GM12878 (cell line): ENCODE measurements at regions not wholly inside any gene's neighbourhood (a gene's known extent, or its start where the extent isn't known, plus 50 kb on each side); places are given as distances from the start of the nearest gene placed in this dataset.

Experiments
- ATAC-seq: fragments of 200-7000 bp; cut with Tn5 transposase; 3 replicates; pipeline ENCODE4 v1.9.1; 2020; ENCODE audit warnings: mild to moderate bottlenecking, moderate library complexity
- BruUV-seq: library from RNA; stranded (reverse); fragments of 400-500 nt; replicated peaks from 2 replicates; lab custom pipeline; 2021; lab: Mats Ljungman, UMichigan
- CTCF ChIA-PET: fragments of 300-600 bp; sonication (Branson Sonifier 250); formaldehyde crosslinking; extraction: SDS; loops from one replicate; lab custom pipeline; 2021; ENCODE audit warnings: inconsistent platforms; lab: Yijun Ruan, JAX
- POLR2A ChIA-PET: fragments of 350-600 bp; formaldehyde crosslinking; extraction: SDS; loops from one replicate; lab custom pipeline; 2021; ENCODE audit warnings: inconsistent platforms; lab: Charles Lee
- RAD21 ChIA-PET: fragments of 300-600 bp; sonication (Branson Sonifier 250); formaldehyde crosslinking; loops from one replicate; lab custom pipeline; 2023; ENCODE audit warnings: antibody characterized with exemption; ENCODE audit not compliant: unreplicated experiment; lab: Charles Lee
- SMC1A ChIA-PET: fragments of 300-600 bp; sonication (Branson Sonifier 250); formaldehyde crosslinking; loops from one replicate; lab custom pipeline; 2023; ENCODE audit not compliant: unreplicated experiment, uncharacterized antibody; lab: Charles Lee
- DNase-seq: peaks from one replicate; pipeline ENCODE4 v3.0.0-alpha.2; 2011; ENCODE audit warnings: low read depth, low spot score
- FAIRE-seq: peaks from 3 replicates; lab custom pipeline; 2011; peaks lifted over from hg19 to GRCh38; lab: Jason Lieb, UNC
- H2AFZ ChIP-seq: 2 replicates; pipeline ENCODE4 v1.6.0; 2011; ENCODE audit warnings: low read depth, low read length, control low read depth; ENCODE audit not compliant: control insufficient read depth
- H3K27ac ChIP-seq: 2 replicates; pipeline ENCODE4 v1.5.1; 2011; ENCODE audit warnings: control low read depth; ENCODE audit not compliant: control insufficient read depth, insufficient read depth
- H3K27me3 ChIP-seq, 2 experiments: replicated peaks in 1 of 2; 2 replicates each; pipeline versions ENCODE4 v1.6.0 to v1.6.1; 2011; ENCODE audit warnings: low read length in 1 of 2; ENCODE audit not compliant: control insufficient read depth in 2 of 2, insufficient read depth in 2 of 2
- H3K36me3 ChIP-seq, 2 experiments: 2 replicates each; pipeline ENCODE4 v1.5.1; 2011; ENCODE audit warnings: low read length in 1 of 2; ENCODE audit not compliant: control insufficient read depth in 2 of 2, insufficient read depth in 2 of 2
- H3K4me1 ChIP-seq: 2 replicates; pipeline ENCODE4 v1.6.1; 2011; ENCODE audit warnings: mild to moderate bottlenecking, low read length, moderate library complexity, mixed read lengths; ENCODE audit not compliant: control insufficient read depth, insufficient read depth
- H3K4me2 ChIP-seq: 2 replicates; pipeline ENCODE4 v1.6.0; 2011; ENCODE audit warnings: control low read depth; ENCODE audit not compliant: control insufficient read depth, insufficient read depth
- H3K4me3 ChIP-seq: fragments of 200-600 bp; sonication (generic); 2 replicates; pipeline ENCODE4 v1.5.1; 2016
- H3K79me2 ChIP-seq: 2 replicates; pipeline ENCODE4 v1.6.0; 2011; ENCODE audit warnings: low read length; ENCODE audit not compliant: control insufficient read depth, insufficient read depth
- H3K9ac ChIP-seq: 2 replicates; pipeline ENCODE4 v1.8.0; 2011; ENCODE audit warnings: low read length, control low read depth, mixed read lengths; ENCODE audit not compliant: control insufficient read depth, insufficient read depth
- H3K9me3 ChIP-seq: replicated peaks from 3 replicates; pipeline ENCODE4 v1.5.1; 2011; ENCODE audit warnings: mild to moderate bottlenecking, low read length; ENCODE audit not compliant: control insufficient read depth, insufficient read depth
- H4K20me1 ChIP-seq: 2 replicates; pipeline ENCODE4 v1.6.0; 2011; ENCODE audit not compliant: control insufficient read depth, insufficient read depth
- EP300 ChIP-seq, 2 experiments: fragments of 150-350 bp in 1 of 2; IDR thresholded peaks; 2 replicates each; pipeline ENCODE4 v1.6.1; 2011 to 2012; ENCODE audit warnings: low read depth in 2 of 2, low read length in 2 of 2, borderline replicate concordance in 1 of 2, improper control_type of control experiment in 1 of 2, inconsistent platforms in 1 of 2; ENCODE audit not compliant: control insufficient read depth in 1 of 2
- HDAC2 ChIP-seq: fragments of 200-600 bp; sonication (generic); IDR thresholded peaks from 2 replicates; pipeline ENCODE4 v1.6.1; 2017
- LARP7 ChIP-seq: fragments of 450-650 bp; IDR thresholded peaks from 2 replicates; pipeline ENCODE4 v1.6.1; 2017; ENCODE audit warnings: mild to moderate bottlenecking
- MTA2 ChIP-seq: fragments of 450-650 bp; IDR thresholded peaks from 2 replicates; pipeline ENCODE4 v1.6.1; 2016; ENCODE audit warnings: low read depth, mild to moderate bottlenecking, moderate library complexity
- NFYA ChIP-seq: IDR thresholded peaks from 2 replicates; pipeline ENCODE4 v1.6.1; 2011; ENCODE audit warnings: low read depth, mild to moderate bottlenecking, low read length, improper control_type of control experiment, borderline replicate concordance
- NRF1 ChIP-seq: conservative IDR thresholded peaks from 2 replicates; pipeline ENCODE4 v1.6.1; 2011; ENCODE audit warnings: mild to moderate bottlenecking, low read depth, low read length, improper control_type of control experiment
- POU2F2 ChIP-seq: IDR thresholded peaks from 3 replicates; pipeline ENCODE4 v1.6.1; 2011; ENCODE audit warnings: low read depth, mild to moderate bottlenecking, low read length, borderline replicate concordance
- RB1 ChIP-seq: fragments of 450-650 bp; formaldehyde crosslinking; IDR thresholded peaks from 2 replicates; pipeline ENCODE4 v1.6.1; 2017; ENCODE audit warnings: mild to moderate bottlenecking, borderline replicate concordance
- RELB ChIP-seq: fragments of 450-650 bp; IDR thresholded peaks from 2 replicates; pipeline ENCODE4 v1.6.1; 2017; ENCODE audit warnings: low read depth, mild to moderate bottlenecking, moderate library complexity
- SIX5 ChIP-seq: IDR thresholded peaks from 2 replicates; pipeline ENCODE4 v1.6.1; 2011; ENCODE audit warnings: mild to moderate bottlenecking, low read depth, low read length, moderate library complexity; ENCODE audit not compliant: severe bottlenecking
- SKIL ChIP-seq: fragments of 450-650 bp; IDR thresholded peaks from 2 replicates; pipeline ENCODE4 v1.6.1; 2017; ENCODE audit warnings: mild to moderate bottlenecking, low read depth, inconsistent platforms; ENCODE audit not compliant: poor library complexity, severe bottlenecking
- SMAD5 ChIP-seq: IDR thresholded peaks from 2 replicates; pipeline ENCODE4 v1.6.1; 2016; ENCODE audit warnings: antibody characterized with exemption, low read depth
- SMARCA5 ChIP-seq: fragments of 450-650 bp; IDR thresholded peaks from 2 replicates; pipeline ENCODE4 v1.6.1; 2017; ENCODE audit warnings: mild to moderate bottlenecking
- SREBF1 ChIP-seq: IDR thresholded peaks from 2 replicates; pipeline ENCODE4 v1.6.1; 2012; ENCODE audit warnings: mild to moderate bottlenecking, low read length
- SRF ChIP-seq, 2 experiments: IDR thresholded peaks; 2 replicates each; pipeline ENCODE4 v1.6.1; 2011; ENCODE audit warnings: low read depth in 2 of 2, low read length in 2 of 2, mild to moderate bottlenecking in 1 of 2, moderate library complexity in 1 of 2
- TARDBP ChIP-seq: IDR thresholded peaks from 2 replicates; pipeline ENCODE4 v1.6.1; 2016; ENCODE audit warnings: borderline replicate concordance
- TCF3 ChIP-seq: IDR thresholded peaks from 2 replicates; pipeline ENCODE4 v1.6.1; 2012; ENCODE audit warnings: low read depth, mild to moderate bottlenecking, low read length, borderline replicate concordance; ENCODE audit not compliant: insufficient read depth
- WRNIP1 ChIP-seq: IDR thresholded peaks from 2 replicates; pipeline ENCODE4 v1.6.1; 2011; ENCODE audit warnings: low read depth, low read length, improper control_type of control experiment, borderline replicate concordance
- ZNF622 ChIP-seq: fragments of 450-650 bp; IDR thresholded peaks from 2 replicates; pipeline ENCODE4 v1.6.1; 2017; ENCODE audit warnings: mild to moderate bottlenecking, inconsistent platforms
- ZSCAN29 ChIP-seq: fragments of 450-650 bp; IDR thresholded peaks from 2 replicates; pipeline ENCODE4 v1.6.1; 2017; ENCODE audit warnings: mild to moderate bottlenecking, moderate library complexity
- WGBS: methylation state at CpG from one replicate; pipeline ENCODE4 v1.1.6; 2016; ENCODE audit warnings: low lambda C conversion rate; ENCODE audit not compliant: insufficient replicate concordance, insufficient coverage; ENCODE audit errors: missing lambda C conversion rate; 5-methylcytosine and 5-hydroxymethylcytosine counted together
- in situ Hi-C: fragments of 300-500 bp; cut with MboI; formaldehyde crosslinking; loops from 9 replicates; pipeline ENCODE4 v1.14.3; 2018; ENCODE audit warnings: mixed read lengths
- intact Hi-C: fragments of 100-400 bp; cut with micrococcal nuclease; formaldehyde crosslinking; loops from one replicate; pipeline ENCODE4 v1.14.2; 2022; ENCODE audit not compliant: unreplicated experiment
- TF ChIP-seq, protein P1 (sequence below): fragments of 150-350 bp; IDR thresholded peaks from 2 replicates; pipeline ENCODE4 v1.6.1; 2014; ENCODE audit warnings: mild to moderate bottlenecking, low read depth, low read length

GRCh38 chr3:159366476-159366875 is 564.6 kb downstream of the MFSD1 start (continued):
- TF ChIP-seq NFYA (no peak), SMAD5 (no peak), POU2F2 (no peak)

DNA sequence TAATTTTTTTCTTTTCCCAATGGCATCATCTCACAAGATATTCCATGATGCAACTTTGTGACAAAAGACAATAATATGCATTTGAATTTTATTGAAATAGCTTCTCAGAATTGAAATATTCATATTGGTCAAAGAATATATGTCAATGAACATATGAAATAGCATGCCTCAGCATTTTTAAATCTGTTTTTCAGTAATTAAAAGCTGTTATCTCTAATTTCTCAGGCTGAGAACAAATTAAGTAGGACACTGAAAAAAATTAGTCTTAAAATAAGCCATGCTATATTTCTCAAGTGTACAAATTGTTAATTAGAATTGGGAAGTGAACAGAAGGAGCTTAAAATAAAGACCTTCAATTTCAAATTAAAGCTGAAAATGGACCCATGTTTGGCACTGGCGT is 570.1 kb downstream of the MFSD1 start:
- no peaks in the 10 kb centered on the region for H3K36me3 ChIP-seq
- intact Hi-C loops (no loop called here), in situ Hi-C loops (no loop called here)
- H3K9ac ChIP-seq, result no peak overlapping the region
- FAIRE-seq (no peak), DNase-seq (no peak), ATAC-seq (no peak)
- H3K9me3 ChIP-seq, result no peaks in the 10 kb centered on the region
- ChIA-PET SMC1A (no interaction called here), CTCF (interaction anchor here (1.3 kb wide), 1 partner anchor 66 kb away, joined by 4 read pairs; no protein-coding TSS in a partner anchor), POLR2A (no interaction called here), RAD21 (no interaction called here)
- H3K79me2 ChIP-seq, result no peaks in the 10 kb centered on the region
- 0% methylated on average over 1 of the region's 1 CpG for WGBS
- no peak overlapping the region for H3K4me2 ChIP-seq
- H3K27ac ChIP-seq, result no peak overlapping the region
- no peak overlapping the region for H3K4me3 ChIP-seq
- H4K20me1 ChIP-seq, result no peaks in the 10 kb centered on the region
- no peak for TF ChIP-seq HDAC2
- TF ChIP-seq SKIL, result no peak
- TF ChIP-seq ZNF622, result no peak
- no peak for TF ChIP-seq SREBF1
- no peak for TF ChIP-seq ZSCAN29
- TF ChIP-seq SRF (IDR thresholded peaks at IDR 0.05; ENCODE audit: low read depth in 2 of 2, low read length in 2 of 2), result no peak
- no peak for TF ChIP-seq EP300 (IDR thresholded peaks at IDR 0.05; ENCODE audit: borderline replicate concordance in 1 of 2, control insufficient read depth in 1 of 2, low read depth in 2 of 2, low read length in 2 of 2)
- no peak for TF ChIP-seq MTA2
- no peak for TF ChIP-seq RELB
- TF ChIP-seq WRNIP1, result no peak
- no peak for TF ChIP-seq LARP7
- TF ChIP-seq RB1, result no peak
- TF ChIP-seq TCF3, result no peak
- TF ChIP-seq SIX5, result no peak
- TF ChIP-seq NRF1, result no peak
- no peak for TF ChIP-seq SMARCA5
- TF ChIP-seq, protein P1, sequence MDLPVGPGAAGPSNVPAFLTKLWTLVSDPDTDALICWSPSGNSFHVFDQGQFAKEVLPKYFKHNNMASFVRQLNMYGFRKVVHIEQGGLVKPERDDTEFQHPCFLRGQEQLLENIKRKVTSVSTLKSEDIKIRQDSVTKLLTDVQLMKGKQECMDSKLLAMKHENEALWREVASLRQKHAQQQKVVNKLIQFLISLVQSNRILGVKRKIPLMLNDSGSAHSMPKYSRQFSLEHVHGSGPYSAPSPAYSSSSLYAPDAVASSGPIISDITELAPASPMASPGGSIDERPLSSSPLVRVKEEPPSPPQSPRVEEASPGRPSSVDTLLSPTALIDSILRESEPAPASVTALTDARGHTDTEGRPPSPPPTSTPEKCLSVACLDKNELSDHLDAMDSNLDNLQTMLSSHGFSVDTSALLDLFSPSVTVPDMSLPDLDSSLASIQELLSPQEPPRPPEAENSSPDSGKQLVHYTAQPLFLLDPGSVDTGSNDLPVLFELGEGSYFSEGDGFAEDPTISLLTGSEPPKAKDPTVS, result no peak
- TF ChIP-seq TARDBP, result no peak
- no peaks in the 10 kb centered on the region for H3K4me1 ChIP-seq
- no TSS peak for BruUV-seq
- H2AFZ ChIP-seq, result no peak overlapping the region
- no peaks in the 10 kb centered on the region for H3K27me3 ChIP-seq
